GM12892 (cell line): ENCODE measurements at regions not wholly inside any gene's neighbourhood (a gene's known extent, or its start where the extent isn't known, plus 50 kb on each side); places are given as distances from the start of the nearest gene placed in this dataset.

Source experiments
- POLR2A ChIP-seq: IDR thresholded peaks from 2 replicates; pipeline ENCODE4 v1.6.1; 2011; ENCODE audit warnings: low read depth, low read length, control low read depth
- POLR2AphosphoS5 ChIP-seq: IDR thresholded peaks from 2 replicates; pipeline ENCODE4 v1.6.1; 2011; ENCODE audit warnings: low read depth, low read length, control low read depth
- TAF1 ChIP-seq: IDR thresholded peaks from 2 replicates; pipeline ENCODE4 v1.6.1; 2011; ENCODE audit warnings: low read depth, mild to moderate bottlenecking, control low read depth, low read length, borderline replicate concordance

DNA sequence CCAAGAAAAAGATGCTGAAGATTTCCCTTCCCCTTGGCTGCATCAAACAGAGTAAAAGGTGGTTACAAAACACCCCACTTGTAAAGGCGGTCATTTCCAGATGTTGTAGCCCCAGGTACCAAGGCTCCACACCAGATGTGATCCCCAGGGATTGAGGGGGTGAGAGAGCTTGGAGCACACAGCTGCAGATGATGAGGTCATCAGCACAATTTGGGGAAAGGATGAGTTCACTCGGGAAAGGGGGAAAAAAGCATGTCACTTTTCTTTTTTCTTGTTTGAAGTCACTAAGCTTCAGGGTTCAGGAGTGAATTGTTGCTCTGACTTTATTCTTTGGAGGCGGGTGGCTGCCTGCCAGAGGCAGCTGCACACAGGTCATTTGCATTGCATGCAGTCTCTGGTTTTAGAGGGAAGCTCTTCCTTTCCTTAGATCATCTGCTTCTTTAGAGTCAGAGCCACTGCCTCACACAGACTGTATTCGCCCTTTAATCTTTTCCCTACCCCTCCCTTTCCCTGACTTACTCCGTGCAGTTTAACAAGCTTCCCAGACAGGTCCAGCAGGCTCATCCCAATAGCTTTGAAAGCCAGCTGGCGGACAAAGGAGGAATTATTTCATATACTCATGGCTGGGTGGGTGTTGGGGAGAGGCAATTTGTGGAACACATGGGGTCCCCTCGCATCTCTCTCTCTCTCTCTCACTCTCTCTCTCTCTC is 409.3 kb upstream of the SLC24A2 start:
- TF ChIP-seq POLR2AphosphoS5 = no peak
- no peak for TF ChIP-seq POLR2A
- TF ChIP-seq TAF1 = no peak
